HG02642 (cell line): ENCODE measurements at regions not wholly inside any gene's neighbourhood (a gene's known extent, or its start where the extent isn't known, plus 50 kb on each side); places are given as distances from the start of the nearest gene placed in this dataset.
"Not testable (repeated sequence)": the region's sequence is repeated elsewhere in the genome, so short reads cannot be mapped to it uniquely, and the experiment has no call there.

Experiments
- ATAC-seq: cut with Tn5 transposase; IDR thresholded peaks from one replicate; pipeline ENCODE4 v1.9.1; 2021; ENCODE audit warnings: mild to moderate bottlenecking; ENCODE audit not compliant: unreplicated experiment, poor library complexity

DNA sequence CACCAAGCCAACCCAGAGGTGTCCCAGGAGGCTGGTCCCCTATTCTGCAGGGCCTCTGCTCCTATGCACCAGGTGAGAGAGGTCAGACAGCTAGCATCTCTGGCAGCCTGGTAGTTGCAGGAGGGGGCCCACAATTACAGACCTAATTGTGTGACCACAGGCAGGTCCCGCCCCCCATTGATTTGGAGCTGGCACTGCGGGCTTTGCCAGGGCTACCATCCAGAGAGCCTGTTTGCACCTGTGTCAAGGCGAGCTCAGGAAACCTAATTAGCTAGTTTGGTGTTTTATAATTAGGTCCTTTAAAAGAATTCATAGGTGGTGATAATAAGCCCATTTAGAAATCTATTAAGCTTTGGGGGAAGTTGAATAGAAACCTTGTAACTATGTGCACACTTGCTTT lies 90.2 kb downstream of the MRM1 start:
- no peak for ATAC-seq

DNA sequence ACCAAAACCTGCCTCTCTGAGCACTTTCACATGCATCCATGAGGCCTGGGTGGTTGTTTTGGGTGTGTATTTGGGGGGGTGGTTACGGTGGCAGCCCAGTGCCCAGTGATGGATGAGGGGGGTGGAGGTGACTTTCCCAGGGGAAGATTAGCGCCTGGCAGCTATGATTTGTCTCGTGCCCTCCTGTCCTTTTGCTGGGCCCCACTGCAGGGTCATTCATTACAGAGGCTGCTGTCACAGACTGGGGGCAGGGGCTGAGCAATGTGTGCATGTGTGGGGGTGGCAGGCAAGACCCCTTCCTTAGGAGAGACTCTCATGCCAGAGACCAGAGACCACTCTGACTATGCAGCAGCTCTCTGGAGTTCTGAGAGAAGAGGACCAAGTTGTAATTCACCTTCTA lies 93.7 kb downstream of the MRM1 start:
- no peak for ATAC-seq

DNA sequence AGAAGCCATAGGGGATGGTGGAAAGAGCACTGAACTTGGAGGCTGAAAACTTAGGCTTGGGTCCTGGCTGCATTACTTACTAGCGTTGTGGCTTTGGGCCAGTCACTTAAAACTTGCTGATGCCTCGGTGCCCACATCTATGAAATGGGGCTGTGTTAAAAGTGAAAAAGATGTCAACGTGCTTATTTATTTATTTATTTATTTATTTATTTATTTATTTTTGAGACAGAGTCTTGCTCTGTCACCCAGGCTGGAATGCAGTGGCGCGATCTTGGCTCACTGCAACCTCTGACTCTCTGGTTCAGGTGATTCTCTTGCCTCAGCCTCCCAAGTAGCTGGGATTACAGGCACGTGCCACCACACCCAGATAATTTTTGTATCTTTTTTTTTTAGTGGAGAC lies 94.3 kb downstream of the MRM1 start:
- not testable (repeated sequence) for ATAC-seq

DNA sequence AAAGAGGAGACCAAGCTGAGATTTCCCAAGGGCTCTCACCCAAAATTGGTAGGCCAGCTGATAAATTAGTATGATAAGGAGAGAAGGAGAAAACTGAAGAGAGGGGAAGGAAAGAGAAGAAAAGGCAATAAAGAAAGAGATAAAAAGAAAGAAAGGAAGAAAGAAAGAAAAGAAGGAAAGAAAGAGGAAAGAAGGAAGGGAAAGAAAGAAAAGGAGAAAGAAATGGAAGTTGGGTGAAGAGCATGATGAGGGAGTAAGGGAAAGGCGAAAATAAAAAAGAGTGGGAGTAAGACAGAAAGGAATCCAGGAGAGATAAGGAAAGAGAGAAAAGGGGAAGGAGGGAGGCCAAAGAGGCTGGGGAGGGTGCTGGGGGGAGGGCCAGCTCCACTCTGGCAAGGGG lies 95.4 kb downstream of the MRM1 start:
- ATAC-seq = no peak

DNA sequence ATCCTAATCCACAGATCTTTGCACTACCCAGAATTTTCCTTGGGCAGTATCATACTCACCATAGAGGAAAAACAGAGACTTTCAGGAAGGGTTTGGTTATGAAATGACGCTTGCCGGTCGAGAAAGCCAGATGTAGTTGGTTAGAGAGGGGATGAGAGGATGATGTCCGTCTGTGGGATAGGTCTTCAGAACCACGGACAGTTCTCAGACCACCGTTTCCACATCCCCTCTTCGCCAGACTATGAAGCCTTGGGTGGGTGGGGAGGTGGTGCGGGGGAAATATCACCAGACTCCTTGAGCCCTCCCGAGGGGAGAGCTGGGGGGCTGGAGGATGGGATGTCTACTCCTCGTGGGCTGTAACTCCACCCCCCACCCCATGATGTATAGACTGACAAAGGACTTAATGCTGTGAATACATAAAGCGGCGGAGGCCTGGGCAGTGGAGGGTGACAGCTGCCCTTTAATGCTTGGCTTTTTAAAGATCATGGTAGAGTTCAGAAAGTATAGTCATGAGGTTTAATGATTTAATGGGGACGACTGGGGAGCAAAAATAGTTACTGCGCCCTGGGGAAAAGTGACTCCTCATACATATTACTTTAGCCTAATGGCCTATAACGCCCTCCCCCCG lies 96.6 kb downstream of the MRM1 start:
- no peak for ATAC-seq

DNA sequence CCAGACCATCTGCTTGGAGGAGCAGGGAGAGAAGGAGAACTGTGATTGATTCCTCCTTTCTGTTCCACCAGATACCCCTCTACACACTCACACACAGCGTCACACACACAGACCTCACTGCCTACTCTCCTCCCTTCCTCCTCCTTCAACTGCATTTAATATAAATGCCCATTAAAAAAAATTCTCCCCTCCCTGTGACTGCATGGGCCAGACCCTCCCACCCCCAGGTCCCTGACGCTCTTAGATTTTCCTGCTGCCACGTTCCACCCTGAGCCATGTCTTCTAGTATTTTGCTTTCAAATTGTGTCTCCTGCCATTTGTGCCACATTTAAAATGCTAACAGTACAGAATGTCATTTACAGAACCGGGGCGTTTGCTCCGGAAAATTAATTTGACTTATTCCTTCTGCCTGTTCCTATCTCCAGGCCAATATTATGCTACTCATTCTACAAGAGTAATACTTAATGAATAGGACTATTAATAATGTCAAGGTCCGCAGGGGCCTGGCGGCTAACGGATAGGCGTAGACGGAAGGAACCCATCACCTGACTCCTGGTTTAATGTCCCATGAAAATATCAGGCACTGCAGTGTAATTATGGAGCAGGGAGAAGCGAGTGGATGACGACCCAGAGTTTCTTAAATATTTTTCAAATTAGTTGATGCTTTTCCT lies 100.2 kb downstream of the MRM1 start:
- no peak for ATAC-seq

DNA sequence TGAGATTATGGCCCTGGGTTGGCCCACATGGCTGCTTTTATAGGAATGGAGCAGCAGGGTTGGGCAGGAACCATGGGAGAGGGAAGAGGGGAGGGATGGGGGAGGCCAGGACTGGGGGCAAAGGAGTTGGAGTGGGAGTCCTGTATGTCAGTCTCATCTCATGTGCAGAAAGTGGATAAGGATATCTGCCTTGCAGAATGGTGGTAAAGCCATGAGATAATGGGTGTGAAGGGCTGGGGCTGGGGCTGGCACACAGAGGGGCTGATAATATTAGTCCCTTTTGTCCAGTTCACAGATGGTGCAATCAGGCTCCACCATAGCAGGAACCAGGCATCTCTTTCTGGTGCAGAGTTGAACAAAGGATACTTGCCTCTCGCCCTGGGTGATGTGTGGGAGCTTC lies 101.3 kb downstream of the MRM1 start:
- no peak for ATAC-seq

DNA sequence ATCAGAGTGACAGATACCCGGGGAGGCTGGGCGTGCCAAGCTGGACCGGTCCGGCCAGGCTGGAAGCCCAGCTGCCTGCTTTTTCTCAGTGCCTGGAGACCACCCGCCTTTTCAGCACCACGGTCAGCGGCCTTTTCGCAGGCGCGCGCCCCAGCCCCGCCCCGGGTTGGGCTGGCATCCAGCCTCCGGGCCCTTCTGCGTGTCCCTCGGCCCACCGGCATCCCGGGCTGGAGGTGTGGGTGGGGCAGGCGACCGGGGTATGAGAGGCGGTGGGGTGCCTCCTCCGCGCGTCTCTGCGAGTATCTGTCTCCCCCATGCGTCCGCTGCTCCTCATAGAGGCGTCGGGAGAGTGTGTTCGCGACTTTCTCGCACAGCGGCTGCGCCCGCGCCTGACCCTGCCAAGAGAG lies 102.5 kb downstream of the MRM1 start:
- ATAC-seq = no peak

DNA sequence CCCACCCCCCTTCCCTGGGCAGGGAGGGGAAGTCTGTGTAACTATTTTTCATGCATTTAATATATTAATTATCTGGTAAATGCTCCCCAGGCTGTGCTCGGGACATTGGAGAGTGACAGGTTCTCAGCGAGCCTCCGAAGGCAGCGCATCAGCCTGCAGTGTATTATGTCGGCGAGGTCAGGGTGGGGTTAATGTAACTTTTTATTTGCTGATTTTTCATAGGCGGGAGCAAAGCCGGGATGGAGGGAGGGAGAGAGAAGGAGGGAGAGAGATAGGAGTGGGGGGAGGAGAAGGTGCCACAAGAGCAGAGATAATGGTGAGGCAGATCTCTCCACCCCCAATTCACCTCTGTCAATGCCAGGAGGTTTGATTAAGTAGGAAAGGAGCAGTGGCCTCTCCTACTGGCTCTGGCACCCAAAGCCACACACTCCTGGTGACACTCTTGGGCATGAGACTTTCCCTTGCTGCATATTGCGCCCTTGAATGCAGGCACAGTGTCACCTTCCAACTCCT lies 104.0 kb downstream of the MRM1 start:
- ATAC-seq = no peak

DNA sequence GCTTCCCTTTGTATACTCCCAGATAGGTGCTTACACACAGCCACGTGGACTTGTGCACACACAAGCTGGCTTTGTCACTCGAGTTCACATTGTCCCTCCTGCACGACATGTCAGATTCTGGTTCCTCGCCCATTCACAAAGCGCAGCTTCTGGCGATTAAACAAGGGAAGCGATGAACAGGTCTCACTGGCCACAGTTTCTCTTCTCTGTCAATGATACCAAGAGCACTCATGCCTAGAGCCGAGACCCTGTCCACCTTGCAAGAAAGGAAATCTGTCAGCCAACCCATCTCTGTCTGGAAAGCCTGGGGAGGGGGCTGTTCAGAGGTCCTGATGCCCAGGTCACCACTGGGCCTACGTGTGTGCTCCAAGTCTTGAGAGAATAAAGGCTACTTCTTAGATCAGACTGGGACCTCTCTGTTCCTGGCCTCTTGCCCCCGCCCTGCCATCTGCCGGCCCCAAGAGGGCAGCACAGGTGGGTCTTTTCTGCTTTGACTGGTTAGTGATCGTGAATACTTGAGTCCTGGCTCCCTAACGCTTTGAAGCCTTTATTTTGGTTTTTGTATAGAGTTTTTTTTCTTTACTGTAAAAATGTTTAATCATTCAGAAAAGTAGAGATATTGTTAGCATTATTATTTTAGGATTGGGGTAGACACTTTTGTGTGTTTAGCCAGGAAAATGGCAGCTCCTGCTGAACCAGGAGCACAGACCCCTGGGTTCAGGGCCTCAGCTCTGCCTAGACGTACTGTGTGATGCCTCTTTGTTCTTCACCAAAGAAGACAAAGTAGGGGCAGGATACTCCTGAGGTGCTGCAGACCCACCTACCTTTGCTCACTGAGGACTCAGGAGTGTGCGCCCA lies 104.7 kb downstream of the MRM1 start:
- ATAC-seq = no peak

DNA sequence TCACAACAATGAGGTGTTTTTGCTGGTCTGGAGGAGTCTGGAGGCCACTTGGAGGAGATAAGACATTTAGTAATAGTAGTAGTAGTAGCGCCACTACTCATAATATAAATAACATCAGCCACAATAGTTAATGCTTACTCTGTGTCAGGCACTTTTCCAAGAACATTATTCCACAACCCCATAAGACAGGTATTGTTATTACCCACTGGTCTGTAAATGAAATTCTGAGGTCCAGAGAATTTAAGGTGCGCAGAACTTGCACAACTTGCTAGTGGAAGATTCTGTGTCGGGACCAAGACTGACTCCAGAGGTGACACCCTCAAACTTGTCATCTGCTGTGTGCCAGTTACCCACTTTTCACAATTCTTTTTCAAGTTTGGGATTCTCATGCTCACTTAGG lies 106.5 kb downstream of the MRM1 start:
- no peak for ATAC-seq

DNA sequence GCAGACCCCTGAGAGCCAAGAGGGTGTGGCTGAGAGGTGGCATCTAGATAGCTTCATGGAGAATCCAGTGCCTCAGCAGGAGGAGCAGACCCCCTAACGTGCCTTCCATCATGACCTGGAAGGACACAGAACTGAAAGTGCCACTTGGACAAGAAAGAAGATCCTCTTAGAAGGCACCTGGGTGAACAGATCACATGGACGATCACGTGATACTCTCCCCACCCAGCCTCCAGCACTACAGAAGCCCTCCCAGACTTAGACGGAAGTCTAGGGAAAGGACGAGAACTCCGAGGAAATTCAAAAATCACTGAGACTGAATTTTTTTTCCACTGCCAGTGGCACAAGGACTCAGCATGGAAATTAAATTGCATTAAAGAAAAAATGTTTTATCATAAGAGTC lies 113.4 kb downstream of the MRM1 start:
- ATAC-seq = no peak

DNA sequence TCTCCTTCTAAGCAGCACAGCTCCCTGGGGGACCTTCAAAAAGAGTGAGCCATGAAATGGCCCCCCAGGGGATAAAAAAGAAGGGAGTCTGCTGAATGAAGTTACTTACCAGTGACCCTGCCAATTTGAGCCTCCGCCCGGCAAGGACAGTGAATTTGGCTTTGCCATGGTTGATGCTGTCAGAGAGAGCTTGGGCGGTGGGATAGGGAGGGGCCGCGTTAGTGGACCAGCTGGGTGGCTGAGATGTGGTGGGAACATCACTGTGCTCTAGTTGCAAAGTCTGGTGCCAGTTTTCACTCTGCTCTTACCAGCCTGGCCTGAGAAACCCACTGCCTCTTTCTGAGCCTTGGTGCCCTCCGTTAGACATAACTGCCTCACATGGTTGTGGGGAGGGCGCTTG lies 114.6 kb downstream of the MRM1 start:
- no peak for ATAC-seq

DNA sequence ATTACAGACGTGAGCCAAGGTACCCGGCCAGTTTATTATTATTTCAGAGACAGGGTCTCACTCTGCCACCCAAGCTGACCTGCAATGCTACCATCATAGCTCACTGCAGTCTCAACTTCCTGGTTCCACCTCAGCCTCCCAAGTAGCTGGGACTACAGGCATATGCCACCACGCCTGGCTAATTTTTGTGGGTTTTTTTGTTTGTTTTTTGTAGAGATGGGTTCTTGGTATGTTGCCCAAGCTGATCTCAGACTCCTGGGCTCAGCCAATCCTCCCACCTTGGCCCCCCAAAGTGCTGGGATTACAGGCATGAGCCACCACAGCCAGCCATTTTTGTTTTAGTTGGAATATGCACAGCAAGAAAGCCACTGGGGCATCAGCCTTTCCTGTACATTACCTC lies 115.7 kb downstream of the MRM1 start:
- ATAC-seq = no peak

DNA sequence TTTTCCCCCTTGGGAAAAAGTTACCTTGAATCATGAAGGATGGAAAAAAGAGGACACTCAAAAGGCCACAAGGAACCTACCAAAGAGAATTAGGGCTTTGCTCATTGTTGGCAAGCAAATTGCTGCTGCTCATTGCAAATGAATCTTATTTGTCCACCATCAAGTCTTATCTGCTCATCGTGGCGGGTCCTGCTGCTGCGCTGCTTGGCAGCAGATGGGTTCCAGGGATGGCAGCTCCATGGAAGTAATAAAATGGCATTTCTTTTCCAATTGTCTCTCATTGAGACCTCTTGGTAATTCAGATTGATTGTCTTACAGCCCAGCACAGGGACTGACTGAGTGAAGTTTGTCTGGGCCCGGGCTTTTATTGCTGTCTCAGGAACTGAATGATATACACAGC lies 118.7 kb downstream of the MRM1 start:
- ATAC-seq = no peak

DNA sequence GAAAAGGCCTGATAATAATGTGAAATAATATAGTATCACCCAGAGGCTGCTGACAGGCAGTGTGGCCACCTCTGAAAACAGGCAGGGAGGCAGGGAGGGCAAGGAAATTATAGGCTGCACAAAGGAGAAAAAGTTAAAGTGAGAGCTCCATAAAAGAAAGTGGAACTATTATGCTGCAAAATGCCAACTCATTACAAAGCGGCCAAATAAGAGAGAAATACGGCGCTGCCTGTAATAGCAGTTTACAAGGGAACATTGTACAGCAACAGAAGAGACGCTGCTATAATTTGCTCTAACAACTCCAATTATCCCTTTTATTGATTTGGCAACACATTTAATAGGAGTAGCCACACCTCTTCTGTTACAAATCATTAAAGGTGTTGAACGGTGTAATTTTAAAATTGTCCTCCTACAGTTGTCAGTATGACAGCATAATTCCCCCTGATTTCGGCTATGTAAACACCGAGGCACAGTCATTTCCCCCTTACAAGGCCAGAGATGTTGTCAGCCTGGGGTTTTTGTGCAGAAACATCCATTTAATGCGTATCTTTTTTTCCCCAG lies 120.3 kb downstream of the MRM1 start:
- peak; percentile 10 for ATAC-seq

DNA sequence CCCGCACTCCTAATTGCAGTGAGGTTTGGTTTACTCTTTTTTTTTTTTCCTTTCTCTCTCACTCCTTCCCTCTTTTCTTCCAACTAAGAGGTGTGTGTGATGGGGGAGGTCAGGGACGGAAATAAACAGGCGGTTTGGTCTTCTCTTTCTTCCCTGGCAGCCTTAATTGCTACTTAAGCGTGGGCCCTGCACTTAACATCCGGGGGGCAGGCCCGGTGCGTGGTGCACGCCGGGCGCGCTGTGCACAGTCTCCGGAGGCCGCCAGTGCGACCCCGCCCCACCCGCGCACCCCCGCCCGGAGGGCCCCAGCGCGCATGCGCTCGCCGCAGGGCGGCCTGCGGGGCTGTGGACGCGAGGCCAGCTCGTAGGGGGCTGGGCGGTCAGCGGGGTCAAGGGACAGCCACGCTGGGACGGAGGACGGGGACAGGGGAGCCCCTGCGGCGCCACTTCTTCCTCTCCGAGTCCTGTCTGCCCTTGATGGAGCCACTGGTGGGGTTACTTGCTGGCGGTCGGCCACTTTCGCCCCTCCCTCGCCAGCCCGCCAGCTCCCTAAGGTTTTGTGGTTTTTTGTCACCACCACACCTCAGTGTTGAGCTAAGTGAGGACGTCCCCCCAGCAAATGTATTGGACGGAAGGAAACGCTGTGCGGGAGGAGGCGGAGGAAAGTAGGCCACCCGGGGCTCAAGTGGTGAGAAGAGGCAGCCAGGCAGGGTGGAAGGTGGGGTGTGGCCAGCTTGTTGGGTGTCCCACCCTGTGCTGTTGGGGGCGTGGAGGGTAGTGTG lies 120.9 kb downstream of the MRM1 start:
- ATAC-seq = peak; percentile 80

DNA sequence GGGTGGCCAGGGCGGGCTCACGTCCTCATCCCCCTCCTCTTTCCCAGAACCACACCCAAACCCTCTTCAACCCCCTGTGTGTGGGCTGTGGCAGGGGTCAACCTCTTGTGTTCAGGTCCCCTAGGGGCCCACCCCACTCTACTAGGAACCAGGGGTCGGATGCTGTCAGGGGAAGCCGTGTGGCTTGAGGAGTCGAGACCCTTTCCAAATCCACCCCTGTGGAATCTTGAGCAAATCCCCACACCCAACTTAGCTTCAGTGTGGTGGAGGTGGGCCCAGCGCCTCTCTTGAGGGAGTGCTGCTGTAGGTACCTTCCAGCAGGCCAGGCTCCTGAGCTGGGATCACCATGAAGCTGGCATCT lies 121.5 kb downstream of the MRM1 start:
- no peak for ATAC-seq

DNA sequence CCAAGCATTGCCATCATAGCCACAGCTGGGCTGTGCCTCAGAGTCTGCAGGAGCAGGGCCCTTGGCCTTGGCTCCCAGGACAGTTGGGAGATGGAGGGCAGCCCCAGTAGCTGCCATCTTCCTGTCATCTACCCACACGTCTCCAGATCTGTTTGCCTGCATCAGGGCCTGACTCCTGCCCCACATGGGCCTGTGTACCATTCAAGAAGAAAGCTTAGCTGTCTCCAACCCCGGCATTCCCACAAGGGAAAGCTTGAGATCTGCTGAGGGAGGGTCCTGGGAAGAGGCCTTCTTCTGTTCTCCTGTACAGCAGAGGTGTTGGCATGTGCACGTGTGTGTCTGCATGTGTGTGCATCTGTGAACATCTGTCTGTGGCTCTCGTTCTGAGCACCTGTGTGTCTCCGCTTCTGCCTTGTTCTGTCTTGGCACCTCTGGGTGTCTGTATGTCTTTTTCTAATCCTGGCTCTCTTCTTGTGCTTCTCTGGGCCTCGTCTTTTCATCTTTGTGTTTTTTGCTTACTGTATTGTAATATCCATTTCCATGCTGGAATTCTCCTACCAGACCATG lies 122.2 kb downstream of the MRM1 start:
- ATAC-seq = no peak

DNA sequence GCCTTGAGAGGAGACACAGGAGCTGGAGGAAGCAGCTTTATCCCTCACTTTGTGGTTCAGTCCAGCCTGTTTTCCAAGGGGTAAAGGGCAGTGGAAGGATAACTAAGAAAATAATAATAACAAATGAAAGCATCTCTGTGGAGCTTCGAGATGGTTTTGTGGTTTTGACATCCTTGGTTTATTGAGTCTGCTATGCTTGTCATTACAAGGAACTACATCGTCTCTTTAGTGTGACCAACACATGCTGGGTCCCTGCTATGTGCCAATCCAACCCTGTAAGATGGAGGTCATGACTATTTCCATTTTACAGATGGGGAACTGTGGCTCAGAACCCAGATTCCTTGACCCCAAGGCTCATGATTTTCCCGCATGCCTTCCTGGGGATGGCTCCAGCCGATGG lies 124.8 kb downstream of the MRM1 start:
- ATAC-seq = no peak
